ENCODE measurements at regions not wholly inside any gene's neighbourhood (a gene's known extent, or its start where the extent isn't known, plus 50 kb on each side); places are given as distances from the start of the nearest gene placed in this dataset.

GRCh38 chr1:2971101-2971501 is 50.2 kb upstream of the ACTRT2 start:
- DNase-seq (ENCODE audit: low read depth): no peak

All from activated T-cell treated with anti-CD3 and anti-CD28 coated beads for 48 hours (primary cell).